ENCODE measurements at regions not wholly inside any gene's neighbourhood (a gene's known extent, or its start where the extent isn't known, plus 50 kb on each side); places are given as distances from the start of the nearest gene placed in this dataset.

GRCh38 chr21:25024639-25025038 is 582.6 kb downstream of the MRPL39 start:
- TF ChIP-seq GABPA (IDR thresholded peaks at IDR 0.05 in 1 of 2, conservative IDR thresholded peaks at IDR 0.05 in 1 of 2) (no peak), SP1 (IDR thresholded peaks at IDR 0.05) (no peak)
- TF ChIP-seq, protein P1, sequence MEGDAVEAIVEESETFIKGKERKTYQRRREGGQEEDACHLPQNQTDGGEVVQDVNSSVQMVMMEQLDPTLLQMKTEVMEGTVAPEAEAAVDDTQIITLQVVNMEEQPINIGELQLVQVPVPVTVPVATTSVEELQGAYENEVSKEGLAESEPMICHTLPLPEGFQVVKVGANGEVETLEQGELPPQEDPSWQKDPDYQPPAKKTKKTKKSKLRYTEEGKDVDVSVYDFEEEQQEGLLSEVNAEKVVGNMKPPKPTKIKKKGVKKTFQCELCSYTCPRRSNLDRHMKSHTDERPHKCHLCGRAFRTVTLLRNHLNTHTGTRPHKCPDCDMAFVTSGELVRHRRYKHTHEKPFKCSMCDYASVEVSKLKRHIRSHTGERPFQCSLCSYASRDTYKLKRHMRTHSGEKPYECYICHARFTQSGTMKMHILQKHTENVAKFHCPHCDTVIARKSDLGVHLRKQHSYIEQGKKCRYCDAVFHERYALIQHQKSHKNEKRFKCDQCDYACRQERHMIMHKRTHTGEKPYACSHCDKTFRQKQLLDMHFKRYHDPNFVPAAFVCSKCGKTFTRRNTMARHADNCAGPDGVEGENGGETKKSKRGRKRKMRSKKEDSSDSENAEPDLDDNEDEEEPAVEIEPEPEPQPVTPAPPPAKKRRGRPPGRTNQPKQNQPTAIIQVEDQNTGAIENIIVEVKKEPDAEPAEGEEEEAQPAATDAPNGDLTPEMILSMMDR (IDR thresholded peaks at IDR 0.05; ENCODE audit: low read depth, low read length, missing input control) = no peak
